K562 (cell line): ENCODE measurements at regions not wholly inside any gene's neighbourhood (a gene's known extent, or its start where the extent isn't known, plus 50 kb on each side); places are given as distances from the start of the nearest gene placed in this dataset.
A peak's percentile ranks its signal among the peaks of the same experiment; 100 is the strongest.

Experiments used
- ATAC-seq: fragments of 200-7000 bp; cut with Tn5 transposase; 3 replicates; pipeline ENCODE4 v1.9.1; 2020; ENCODE audit warnings: moderate library complexity
- BruUV-seq: library from RNA; stranded (reverse); fragments of 400-500 nt; replicated peaks from 2 replicates; lab custom pipeline; 2021; lab: Mats Ljungman, UMichigan
- CTCF ChIA-PET: fragments of 300-600 bp; formaldehyde crosslinking; extraction: SDS; loops from one replicate; lab custom pipeline; 2021; ENCODE audit warnings: low intra/inter-chr PET ratio; lab: Yijun Ruan, JAX
- POLR2A ChIA-PET: fragments of 300-600, 350-650 bp; sonication (Branson Sonifier 250); formaldehyde crosslinking; extraction: SDS; loops from one replicate; lab custom pipeline; 2021; ENCODE audit warnings: antibody characterized with exemption, inconsistent platforms; lab: Yijun Ruan, JAX
- DNase-seq, 4 experiments: peaks; one replicate each; pipeline versions ENCODE4 v3.0.0 to v3.0.0-alpha.2; 2011 to 2018; ENCODE audit warnings: low spot score in 3 of 4, mixed read lengths in 3 of 4; ENCODE audit errors: extremely low read depth in 1 of 4
- FAIRE-seq: peaks from 2 replicates; lab custom pipeline; 2011; peaks lifted over from hg19 to GRCh38; lab: Jason Lieb, UNC
- H2AFZ ChIP-seq: 2 replicates; pipeline ENCODE4 v1.6.0; 2011; ENCODE audit warnings: low read depth, low read length, control low read depth, inconsistent platforms
- H3K27ac ChIP-seq: fragments of 200-600 bp; 3 replicates; pipeline ENCODE4 v1.8.0; 2011; ENCODE audit warnings: low read depth, mild to moderate bottlenecking, control low read depth, inconsistent platforms, low read length, moderate library complexity, mixed read lengths; ENCODE audit errors: extremely low read depth
- H3K27me3 ChIP-seq, 2 experiments: fragments of 300-600 bp in 1 of 2; 2 replicates in 1 of 2; 3 replicates in 1 of 2; pipeline versions ENCODE4 v1.6.0 to v1.8.0; 2011; ENCODE audit warnings: inconsistent platforms in 2 of 2, low read length in 2 of 2, mild to moderate bottlenecking in 1 of 2, mixed read lengths in 1 of 2, moderate library complexity in 1 of 2; ENCODE audit not compliant: control insufficient read depth in 2 of 2, insufficient read depth in 2 of 2
- H3K36me3 ChIP-seq: fragments of 300-600 bp; 3 replicates; pipeline ENCODE4 v1.8.0; 2011; ENCODE audit warnings: mild to moderate bottlenecking, low read length, inconsistent platforms; ENCODE audit not compliant: control insufficient read depth, insufficient read depth
- H3K4me1 ChIP-seq, 2 experiments: fragments of 200-600 bp in 1 of 2; replicated peaks in 1 of 2; 2 replicates in 1 of 2; 3 replicates in 1 of 2; pipeline versions ENCODE4 v1.5.1 to v1.8.0; 2011; ENCODE audit warnings: inconsistent platforms in 2 of 2, low read length in 2 of 2, mild to moderate bottlenecking in 1 of 2, mixed read lengths in 1 of 2, moderate library complexity in 1 of 2; ENCODE audit not compliant: control insufficient read depth in 2 of 2, insufficient read depth in 2 of 2
- H3K4me2 ChIP-seq: 2 replicates; pipeline ENCODE4 v1.6.1; 2011; ENCODE audit warnings: low read length, control low read depth, inconsistent platforms, mixed read lengths; ENCODE audit not compliant: insufficient read depth
- H3K4me3 ChIP-seq: fragments of 200-600 bp; sonication (generic), shearing (Covaris generic); 2 replicates; pipeline ENCODE4 v1.5.1; 2016; ENCODE audit warnings: control low read depth, inconsistent platforms
- H3K79me2 ChIP-seq: fragments of 200-600 bp; 3 replicates; pipeline ENCODE4 v1.8.0; 2011; ENCODE audit warnings: low read length, inconsistent platforms; ENCODE audit not compliant: control insufficient read depth, insufficient read depth
- H3K9ac ChIP-seq, 2 experiments: 2 replicates each; pipeline versions ENCODE4 v1.6.0 to v1.6.1; 2011; ENCODE audit warnings: low read depth in 2 of 2, low read length in 2 of 2, control low read depth in 1 of 2, inconsistent platforms in 1 of 2, mild to moderate bottlenecking in 1 of 2, mixed read lengths in 1 of 2; ENCODE audit not compliant: insufficient read depth in 1 of 2
- H3K9me1 ChIP-seq: one replicate; pipeline ENCODE4 v1.6.0; 2011; ENCODE audit warnings: inconsistent platforms, mild to moderate bottlenecking, low read length, moderate library complexity; ENCODE audit not compliant: control insufficient read depth, insufficient read depth
- H3K9me3 ChIP-seq: replicated peaks from 2 replicates; pipeline ENCODE4 v1.5.1; 2011; ENCODE audit warnings: low read depth, low read length, inconsistent platforms; ENCODE audit not compliant: control insufficient read depth, insufficient read depth
- H4K20me1 ChIP-seq: replicated peaks from 2 replicates; pipeline ENCODE4 v1.6.1; 2011; ENCODE audit warnings: low read length, inconsistent platforms, mixed read lengths; ENCODE audit not compliant: control insufficient read depth, insufficient read depth
- CBX2 ChIP-seq: fragments of 200-600 bp; sonication (generic); IDR thresholded peaks from one replicate; pipeline ENCODE4 v1.6.1; 2012; ENCODE audit warnings: mild to moderate bottlenecking, low read length, inconsistent platforms; ENCODE audit not compliant: insufficient read depth, poor library complexity, severe bottlenecking
- MLLT1 ChIP-seq, 2 experiments: fragments of 450-650 bp; IDR thresholded peaks; 2 replicates each; pipeline ENCODE4 v1.6.1; 2016
- SREBF2 ChIP-seq: sonication (generic); formaldehyde crosslinking; IDR thresholded peaks from 2 replicates; pipeline ENCODE4 v1.4.0; 2020; ENCODE audit warnings: mild to moderate bottlenecking, missing genetic modification reagents
- TRIM24 ChIP-seq, 2 experiments: fragments of 450-650 bp; IDR thresholded peaks; 2 replicates each; pipeline ENCODE4 v1.6.1; 2016
- ZNF12 ChIP-seq: sonication (generic); formaldehyde crosslinking; IDR thresholded peaks from 2 replicates; pipeline ENCODE4 v1.4.0; 2020; ENCODE audit warnings: mild to moderate bottlenecking, missing genetic modification reagents
- ZNF561 ChIP-seq: fragments of 450-650 bp; formaldehyde crosslinking; conservative IDR thresholded peaks from 2 replicates; pipeline ENCODE4 v1.4.0; 2020; ENCODE audit warnings: mild to moderate bottlenecking, moderate library complexity
- WGBS: fragments of 100-300 bp; shearing (Covaris generic); methylation state at CpG from one replicate; pipeline ENCODE4 v1.1.6; 2016; ENCODE audit warnings: low coverage, mixed read lengths; ENCODE audit not compliant: insufficient coverage; ENCODE audit errors: missing lambda C conversion rate; 5-methylcytosine and 5-hydroxymethylcytosine counted together
- in situ Hi-C: fragments of 300-500 bp; cut with MboI; formaldehyde crosslinking; loops from 4 replicates; pipeline ENCODE4 v1.15.0; 2018; ENCODE audit warnings: inconsistent platforms, mixed read lengths
- intact Hi-C: fragments of 100-400 bp; cut with micrococcal nuclease; formaldehyde crosslinking; loops from 2 replicates; pipeline ENCODE4 v1.14.2; 2022

- 51% methylated on average over 14 of the region's 15 CpGs for WGBS
- POLR2A ChIA-PET: interaction anchor here (0.6 kb wide), 1 partner anchor 1496 kb away, joined by 3 read pairs; no protein-coding TSS in a partner anchor
- no TSS peak for BruUV-seq
- Histone ChIP-seq H4K20me1 (no peaks in the 10 kb centered on the region), H3K9me3 (peaks cover 8% of the 10 kb centered on the region), H2AFZ (no peak overlapping the region), H3K27me3 (no peaks in the 10 kb centered on the region), H3K27ac (no peak overlapping the region), H3K9ac (no peak overlapping the region)
- intact Hi-C loops: no loop called here
- TF ChIP-seq ZNF561 (CRISPR knock-in tag) (no peak), MLLT1 (IDR thresholded peaks at IDR 0.05) (no peak), CBX2 (no peak), TRIM24 (IDR thresholded peaks at IDR 0.05) (no peak), SREBF2 (CRISPR knock-in tag) (no peak), ZNF12 (CRISPR knock-in tag) (peak; percentile 87)
- TF ChIP-seq, all 486 proteins: peak for 1
- Histone ChIP-seq H3K79me2 (no peaks in the 10 kb centered on the region), H3K36me3 (no peaks in the 10 kb centered on the region), H3K4me1 (peaks cover 0 to 11% of the 10 kb centered on the region in 2 experiments; a peak in 2 of 5 replicates), H3K4me2 (no peak overlapping the region), H3K9me1 (no peaks in the 10 kb centered on the region), H3K4me3 (no peak overlapping the region)
- CTCF ChIA-PET: no interaction called here
- FAIRE-seq: no peak
- in situ Hi-C loops: no loop called here
- no peak for ATAC-seq
- no peak for DNase-seq
Measured at GRCh38 chr2:42865884-42866881, 73.8 kb upstream of the HAAO start.
